SK-N-MC (cell line): ENCODE measurements at regions not wholly inside any gene's neighbourhood (a gene's known extent, or its start where the extent isn't known, plus 50 kb on each side); places are given as distances from the start of the nearest gene placed in this dataset.

Experiments used
- EZH2 ChIP-seq: fragments of 200-600 bp; sonication (generic); IDR thresholded peaks from one replicate; pipeline ENCODE4 v1.6.1; 2017; ENCODE audit warnings: antibody characterized with exemption
- POLR2AphosphoS5 ChIP-seq: IDR thresholded peaks from 2 replicates; pipeline ENCODE4 v1.6.1; 2012; ENCODE audit warnings: mild to moderate bottlenecking, low read depth, low read length, borderline replicate concordance

DNA sequence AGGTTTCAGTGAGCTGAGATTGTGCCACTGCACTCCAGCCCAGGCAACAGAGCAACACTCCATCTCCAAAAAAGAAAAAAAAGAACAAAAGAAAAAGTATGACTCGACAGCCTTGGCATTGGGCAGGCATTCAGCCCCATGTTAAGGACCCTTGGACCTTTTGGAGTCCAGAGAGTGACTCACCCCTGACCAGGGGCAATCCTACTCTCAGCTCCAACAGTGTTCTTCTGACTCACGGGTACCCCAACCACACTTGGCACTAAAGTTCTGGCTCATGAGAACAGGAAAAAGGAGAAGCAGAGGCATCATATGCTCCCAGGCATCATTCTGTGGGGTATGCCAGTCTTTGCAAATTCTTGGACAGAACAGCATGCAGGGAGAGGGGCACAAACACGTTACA, 252.4 kb upstream of the HES1 start:
- no peak for TF ChIP-seq POLR2AphosphoS5
- TF ChIP-seq EZH2 = no peak
